HG02885 (cell line): ENCODE measurements at regions not wholly inside any gene's neighbourhood (a gene's known extent, or its start where the extent isn't known, plus 50 kb on each side); places are given as distances from the start of the nearest gene placed in this dataset.

ENCODE experiments used
- ATAC-seq: cut with Tn5 transposase; IDR thresholded peaks from one replicate; pipeline ENCODE4 v1.9.1; 2021; ENCODE audit warnings: mild to moderate bottlenecking; ENCODE audit not compliant: unreplicated experiment, poor library complexity

DNA sequence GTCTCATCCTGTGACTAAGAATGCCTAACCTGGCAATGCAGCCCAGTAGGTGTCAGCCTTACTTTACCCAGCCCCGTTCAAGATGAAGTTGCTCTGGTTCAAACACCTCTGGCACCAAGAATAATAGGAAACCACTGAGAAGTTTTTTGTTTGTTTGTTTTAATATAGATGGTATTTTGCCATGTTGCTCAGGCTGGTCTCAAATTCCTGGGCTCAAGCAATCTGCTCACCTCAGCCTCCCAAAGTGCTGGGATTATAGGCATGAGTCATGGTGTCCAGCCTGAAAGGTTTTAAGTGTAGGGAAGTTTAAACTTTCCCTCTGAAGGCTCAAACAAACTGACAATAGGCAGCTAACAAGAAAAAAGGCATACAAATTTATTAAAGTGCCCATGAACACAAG, 51.2 kb upstream of the ABCC4 start:
- no peak for ATAC-seq

DNA sequence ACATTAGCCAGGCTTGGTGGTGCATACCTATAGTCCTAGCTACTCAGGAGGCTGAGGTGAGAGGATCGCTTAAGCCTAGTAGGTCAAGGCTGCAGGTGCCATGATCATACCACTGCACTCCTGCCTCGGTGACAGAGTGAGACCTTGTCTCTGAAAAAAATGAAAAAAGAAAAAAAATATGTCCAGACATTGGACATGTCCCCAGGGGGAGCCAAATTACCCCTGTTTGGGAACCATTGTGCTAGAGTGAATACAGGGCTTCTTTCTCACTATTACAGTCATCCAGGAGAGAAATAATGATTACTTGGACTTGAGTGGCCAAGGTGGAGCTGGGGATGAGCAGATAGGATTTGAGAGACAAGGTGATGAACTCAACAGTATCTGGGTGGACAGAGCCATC, 52.9 kb upstream of the ABCC4 start:
- ATAC-seq, result no peak

DNA sequence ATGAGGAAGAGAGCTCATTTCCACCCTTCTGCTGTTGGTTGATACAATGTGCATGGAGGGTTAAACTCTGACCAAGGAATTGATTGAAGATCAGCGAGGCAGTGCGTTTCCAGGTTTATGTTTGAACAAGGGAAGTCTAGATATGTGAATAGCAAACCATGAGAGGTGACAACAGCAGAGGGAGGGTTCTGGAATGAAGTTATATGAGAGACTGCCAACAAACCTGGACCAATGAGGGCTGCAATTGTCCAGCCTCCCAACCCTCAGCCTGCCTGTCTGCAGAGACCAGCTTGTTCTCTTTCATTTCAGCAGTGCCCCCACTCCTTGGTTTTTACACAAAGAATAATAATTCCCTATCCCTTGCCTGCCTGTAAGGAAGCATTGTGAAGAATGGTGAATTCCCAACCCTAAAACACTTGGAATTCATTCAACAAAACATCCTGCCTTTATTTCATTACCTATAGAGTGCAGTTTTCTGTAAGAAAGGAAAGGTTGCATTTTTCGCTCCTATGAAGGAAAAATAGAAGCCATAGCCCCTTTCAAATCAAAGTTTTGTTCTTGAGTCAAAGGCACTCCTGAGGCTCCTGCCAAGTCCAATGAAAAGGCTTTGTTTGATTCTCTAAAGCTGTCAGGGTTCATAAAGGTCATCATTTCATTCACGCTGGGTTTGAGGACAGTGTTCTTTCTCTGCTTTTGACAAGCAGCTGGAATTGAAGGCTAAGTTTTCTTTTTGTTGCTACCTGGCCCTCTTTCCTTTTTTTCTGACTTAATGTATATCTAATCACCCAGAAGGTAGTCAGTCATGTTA, 53.6 kb upstream of the ABCC4 start:
- no peak for ATAC-seq

DNA sequence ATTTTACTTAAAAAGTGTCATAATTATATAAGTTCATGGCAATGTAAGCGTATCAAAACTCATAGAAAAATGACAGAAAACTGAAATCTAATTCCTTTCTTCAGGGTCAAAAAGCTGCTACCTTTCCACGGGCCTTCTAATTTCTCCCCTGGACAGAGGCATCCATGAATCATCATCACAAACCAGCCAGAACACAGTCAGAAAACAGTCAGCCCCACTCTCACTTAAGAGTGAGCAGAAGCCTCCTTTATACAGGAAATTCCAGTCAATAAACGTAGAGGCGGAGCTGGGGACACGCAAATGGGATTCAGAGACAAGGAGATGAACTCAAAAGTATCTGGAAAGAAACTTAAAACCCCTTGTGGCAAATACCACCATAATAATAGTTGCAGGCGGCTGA, 54.2 kb upstream of the ABCC4 start:
- no peak for ATAC-seq

DNA sequence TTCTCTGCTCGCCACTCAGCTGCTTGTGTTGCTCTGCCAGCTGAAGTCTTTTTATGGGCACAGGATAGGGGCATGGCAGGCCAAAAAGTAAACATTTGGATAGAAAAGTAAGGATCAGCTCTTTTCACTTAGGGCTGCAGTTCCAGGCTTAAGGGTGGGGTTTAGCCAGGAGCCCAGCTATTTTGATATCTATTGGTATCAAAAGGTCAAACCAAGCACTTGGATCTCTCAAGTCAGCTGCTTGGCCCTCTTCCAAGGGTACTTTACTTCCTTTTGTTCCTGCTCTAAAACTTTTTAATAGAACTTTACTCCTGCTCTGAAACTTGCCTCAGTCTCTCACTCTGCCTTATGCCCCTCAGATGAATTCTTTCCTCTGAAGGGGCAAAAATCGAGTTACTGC, 55.7 kb upstream of the ABCC4 start:
- no peak for ATAC-seq

DNA sequence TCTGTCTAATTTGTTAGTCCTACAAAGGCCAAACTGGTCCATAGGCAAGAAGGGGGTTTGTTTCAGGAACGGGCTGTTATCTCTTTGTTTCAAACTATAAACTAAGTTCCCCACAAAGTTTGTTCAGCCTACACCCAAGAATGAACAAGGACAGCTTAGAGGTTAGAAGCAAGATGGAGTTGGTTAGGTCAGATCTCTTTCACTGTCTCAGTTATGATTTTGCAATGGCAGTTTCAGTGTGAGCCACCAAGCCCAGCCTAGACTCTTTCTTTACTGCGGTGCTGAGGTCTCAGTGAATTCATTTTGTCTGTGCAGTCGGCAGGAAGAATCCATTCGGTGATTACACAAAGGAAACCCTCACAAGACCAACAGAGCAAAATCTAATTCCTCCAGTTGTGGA, 56.6 kb upstream of the ABCC4 start:
- no peak for ATAC-seq

DNA sequence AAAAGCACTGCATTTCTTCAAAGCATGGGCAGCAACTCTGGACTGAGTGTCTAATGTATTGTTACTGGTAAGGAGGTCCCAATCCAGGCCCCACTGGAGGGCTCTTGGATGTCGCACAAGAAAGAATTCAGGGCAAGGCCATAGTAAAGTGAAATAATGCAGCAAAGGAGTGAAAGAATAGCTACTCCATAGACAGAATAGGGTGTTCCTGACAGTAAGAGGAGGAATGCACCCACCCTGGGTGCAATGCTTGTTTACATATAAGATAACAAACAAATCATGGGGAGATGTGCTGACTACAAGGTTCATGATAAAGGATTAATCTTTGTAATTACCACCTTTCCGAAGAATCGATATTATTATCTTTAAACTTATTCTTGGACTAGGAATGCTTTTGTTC, 58.8 kb upstream of the ABCC4 start:
- ATAC-seq, result no peak

DNA sequence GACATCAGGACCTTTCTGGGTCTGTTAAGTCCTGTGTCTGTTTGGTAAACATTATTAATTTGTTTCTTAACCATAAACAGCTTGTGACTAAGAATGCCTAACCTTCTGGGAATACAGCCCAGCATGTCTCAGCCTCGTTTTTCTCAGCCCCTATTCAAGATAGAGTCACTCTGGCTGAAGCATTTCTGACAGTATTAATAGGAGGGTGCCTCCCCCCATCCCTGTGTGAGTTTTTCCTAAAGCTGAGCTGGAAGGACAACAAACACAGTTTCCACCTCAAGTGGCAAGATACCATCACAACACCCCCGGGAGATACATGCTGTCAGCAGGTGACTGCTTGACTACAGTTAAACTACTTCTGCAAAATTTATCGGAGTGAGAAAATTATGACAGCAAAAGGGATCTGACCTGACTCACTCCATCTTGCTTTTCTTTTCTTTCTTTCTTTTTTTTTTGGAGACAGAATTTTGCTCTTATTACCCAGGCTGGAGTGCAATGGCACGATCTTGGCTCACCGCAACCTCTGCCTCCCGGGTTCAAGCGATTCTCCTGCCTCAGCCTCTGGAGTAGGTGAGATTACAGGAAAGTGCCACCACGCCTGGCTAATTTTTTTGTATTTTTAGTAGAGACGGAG, 59.3 kb upstream of the ABCC4 start:
- ATAC-seq, result no peak

DNA sequence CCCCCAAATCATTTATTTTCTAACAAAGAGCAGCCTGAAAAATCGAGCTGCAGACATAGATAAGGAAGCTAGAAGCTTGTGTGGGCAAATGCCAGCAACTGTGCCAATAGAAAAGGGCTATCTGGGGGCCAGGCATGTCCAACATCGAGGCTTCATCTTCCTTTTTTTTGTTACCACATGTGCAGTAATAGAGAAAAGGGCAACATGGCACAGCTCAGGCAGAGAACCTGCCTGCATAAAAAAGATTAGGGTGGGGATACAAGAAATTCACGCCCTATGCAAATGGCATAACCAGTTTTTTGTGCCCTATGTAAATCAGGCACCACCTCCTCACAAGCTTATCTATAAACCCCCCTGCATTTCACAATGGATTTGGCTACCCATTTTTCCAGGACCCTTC, 60.4 kb upstream of the ABCC4 start:
- ATAC-seq, result no peak

DNA sequence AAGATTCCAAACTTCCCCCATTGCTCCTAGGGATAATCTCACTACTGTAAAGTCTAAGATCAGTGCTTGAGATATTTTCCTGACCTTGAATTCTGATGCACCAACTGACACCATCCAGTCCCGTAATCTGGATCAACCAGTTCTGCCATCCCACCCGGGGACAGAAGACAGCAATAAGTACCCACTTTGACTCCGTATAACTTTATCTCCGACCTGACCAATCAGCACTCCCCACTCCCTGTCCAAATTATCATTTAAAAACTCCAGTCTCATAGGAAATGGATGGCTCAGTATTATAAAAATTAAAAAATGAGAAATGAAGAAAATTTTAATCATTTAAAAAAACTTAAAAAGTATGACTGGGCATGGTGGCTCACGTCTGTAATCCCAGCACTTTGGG, 61.4 kb upstream of the ABCC4 start:
- ATAC-seq, result no peak

DNA sequence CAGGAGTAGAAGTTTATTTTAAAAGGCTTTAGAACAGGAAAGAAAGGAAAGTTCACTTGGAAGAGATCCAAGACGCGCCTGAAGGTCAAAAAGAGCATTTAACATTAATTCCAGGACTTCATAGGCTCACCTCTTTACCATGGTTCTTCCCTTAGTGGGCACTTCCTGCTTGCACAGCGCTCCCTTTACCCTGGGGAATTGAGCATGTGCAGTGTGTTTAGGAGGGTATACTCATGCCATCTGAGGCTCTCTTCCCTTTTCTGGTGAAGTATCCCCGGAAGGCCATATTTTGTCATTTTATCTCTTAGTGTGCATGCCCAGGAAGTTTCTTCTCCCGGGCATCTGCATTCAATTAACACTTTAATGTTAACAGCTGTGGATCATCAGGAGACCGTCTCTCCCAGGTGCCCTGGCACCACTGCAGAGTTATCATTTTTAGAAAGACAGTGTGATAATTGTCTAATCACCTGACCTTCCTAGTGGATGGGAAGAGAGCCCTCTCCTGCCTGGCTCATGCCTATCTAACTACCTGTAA, 66.1 kb upstream of the ABCC4 start:
- ATAC-seq, result no peak

DNA sequence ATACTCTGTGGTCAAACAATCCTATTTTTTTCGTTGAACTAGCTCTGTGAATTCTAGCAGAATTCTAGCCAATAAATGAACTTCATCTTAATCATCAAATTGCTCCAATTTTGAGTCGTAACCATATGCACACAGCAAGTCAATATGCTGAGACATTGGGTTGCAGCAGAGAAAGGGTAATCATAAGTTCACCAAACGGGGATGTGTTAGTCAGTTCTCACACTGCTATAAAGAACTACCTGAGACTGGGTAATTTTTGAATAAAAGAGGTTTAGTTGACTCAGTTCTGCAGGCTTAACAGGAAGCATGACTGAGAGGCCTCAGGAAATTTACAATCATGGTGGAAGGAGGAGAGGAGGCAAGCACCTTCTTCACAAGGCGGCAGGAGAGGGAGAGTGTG, 67.7 kb upstream of the ABCC4 start:
- ATAC-seq, result no peak

DNA sequence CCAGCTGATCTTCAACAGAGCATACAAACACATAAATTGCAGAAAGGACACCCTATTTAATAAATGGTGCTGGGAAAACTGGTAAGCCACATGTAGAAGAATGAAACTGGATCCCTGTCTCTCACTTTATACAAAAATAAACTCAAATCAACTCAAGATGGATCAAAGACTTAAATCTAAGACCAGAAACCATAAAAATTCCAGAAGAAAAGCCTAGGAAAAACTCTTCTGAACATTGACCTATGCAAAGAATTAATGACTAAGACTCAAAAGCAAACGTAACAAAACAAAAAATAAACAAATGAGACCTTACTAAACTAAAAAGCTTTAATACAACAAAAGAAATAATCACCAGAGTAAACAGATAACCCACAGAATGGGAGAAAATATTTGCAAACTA, 74.5 kb upstream of the ABCC4 start:
- no peak for ATAC-seq

DNA sequence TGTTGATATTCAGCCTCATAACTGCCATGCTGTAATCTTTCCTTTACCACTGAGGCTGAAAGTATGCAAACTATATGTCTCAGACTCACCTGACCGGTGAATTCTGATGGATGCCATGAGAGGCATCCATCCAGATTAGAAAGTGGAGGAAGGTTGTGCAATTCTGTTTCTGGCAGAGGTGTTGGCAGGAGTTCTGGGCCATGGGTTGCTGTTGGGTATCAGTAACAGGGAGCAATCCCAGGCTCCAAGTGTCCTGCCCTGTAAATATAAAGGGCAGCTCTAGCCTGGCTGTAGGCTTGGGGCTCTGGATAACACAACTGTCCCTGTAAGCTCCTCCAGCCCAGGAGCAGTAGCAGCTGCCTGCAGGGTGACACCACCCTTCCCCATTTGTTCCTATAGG, 77.4 kb upstream of the ABCC4 start:
- ATAC-seq, result no peak

DNA sequence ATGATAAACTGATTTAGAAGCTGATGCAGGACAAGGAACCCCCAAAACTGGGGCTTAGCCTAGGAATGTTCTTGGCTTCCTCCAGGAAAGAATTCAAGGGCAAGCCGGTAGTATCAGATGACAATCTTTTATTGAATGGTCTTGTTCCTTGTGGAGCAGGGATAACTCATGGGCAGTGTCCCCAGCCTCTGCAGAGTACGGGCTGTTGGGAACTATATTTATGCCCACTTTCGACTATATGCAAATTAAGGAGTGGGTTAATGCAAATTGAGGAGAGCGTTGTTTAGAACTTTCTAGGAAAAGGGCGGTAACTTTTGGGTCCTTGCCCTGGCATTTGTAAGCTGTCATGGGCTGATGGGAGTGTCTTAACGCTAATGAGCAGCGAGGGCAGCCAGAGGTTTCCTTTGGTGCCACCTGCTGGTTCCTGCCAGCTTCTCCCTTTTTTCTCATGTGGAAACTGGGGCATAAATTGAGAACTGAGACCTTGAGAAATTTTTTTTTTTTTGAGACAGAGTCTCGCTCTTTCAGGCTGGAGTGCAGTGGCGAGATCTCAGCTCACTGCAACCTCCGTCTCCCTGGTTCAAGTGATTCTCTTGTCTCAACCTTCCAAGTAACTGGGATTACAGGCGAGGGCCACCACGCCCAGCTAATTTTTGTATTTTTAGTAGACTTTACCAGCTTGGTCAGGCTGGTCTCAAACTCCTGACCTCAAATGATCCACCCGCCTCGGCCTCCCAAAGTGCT, 79.4 kb upstream of the ABCC4 start:
- peak; percentile 80 for ATAC-seq

DNA sequence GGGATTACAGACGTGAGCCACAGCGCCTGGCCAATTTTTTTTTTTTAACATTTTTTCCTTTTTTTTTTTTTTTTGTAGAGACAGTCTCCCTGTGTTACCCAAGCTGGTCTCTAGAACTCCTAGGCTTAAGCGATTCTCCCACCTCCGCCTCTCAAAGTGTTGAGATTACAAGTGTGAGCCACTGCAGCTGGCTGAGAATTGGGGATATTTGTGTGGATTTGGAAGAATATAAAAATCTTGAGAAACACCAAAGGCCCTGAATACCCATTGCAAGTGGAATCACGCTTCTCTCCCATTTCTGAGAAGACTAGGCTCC, 79.9 kb upstream of the ABCC4 start:
- no peak for ATAC-seq

DNA sequence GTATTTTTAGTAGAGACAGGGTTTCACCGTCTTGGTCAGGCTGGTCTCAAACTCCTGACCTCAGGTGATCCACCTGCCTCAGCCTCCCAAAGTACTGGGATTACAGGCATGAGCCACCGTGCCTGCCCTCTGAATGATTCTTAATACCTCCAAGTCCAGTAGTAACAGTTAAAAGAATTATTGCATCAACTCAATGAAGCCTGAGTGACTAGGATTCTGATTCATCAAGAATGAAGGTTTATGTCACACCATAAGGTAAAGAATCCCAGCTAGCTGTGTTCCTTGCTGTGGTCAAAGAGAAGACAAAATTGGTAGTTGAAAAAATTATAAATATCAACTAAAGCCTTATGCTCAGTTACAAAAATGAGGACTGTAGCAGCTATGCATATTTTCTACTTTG, 81.2 kb upstream of the ABCC4 start:
- no peak for ATAC-seq

DNA sequence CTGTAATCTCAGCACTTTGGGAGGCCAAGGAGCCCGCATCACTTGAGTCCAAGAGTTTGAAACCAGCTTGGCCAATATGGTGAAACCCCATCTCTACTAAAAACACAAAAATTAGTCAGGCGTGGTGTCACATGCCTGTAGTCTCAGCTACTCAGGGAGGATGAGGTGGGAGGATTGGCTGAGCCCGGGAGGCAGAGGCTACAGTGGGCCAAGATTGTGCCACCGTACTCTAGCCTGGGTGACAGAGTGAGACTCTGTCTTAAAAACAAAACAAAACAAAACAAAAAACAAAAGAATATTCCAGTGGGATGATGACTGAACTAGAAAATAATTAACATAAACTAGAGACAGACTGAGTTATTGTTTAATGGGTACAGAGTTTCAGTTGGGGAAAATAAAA, 81.7 kb upstream of the ABCC4 start:
- no peak for ATAC-seq

DNA sequence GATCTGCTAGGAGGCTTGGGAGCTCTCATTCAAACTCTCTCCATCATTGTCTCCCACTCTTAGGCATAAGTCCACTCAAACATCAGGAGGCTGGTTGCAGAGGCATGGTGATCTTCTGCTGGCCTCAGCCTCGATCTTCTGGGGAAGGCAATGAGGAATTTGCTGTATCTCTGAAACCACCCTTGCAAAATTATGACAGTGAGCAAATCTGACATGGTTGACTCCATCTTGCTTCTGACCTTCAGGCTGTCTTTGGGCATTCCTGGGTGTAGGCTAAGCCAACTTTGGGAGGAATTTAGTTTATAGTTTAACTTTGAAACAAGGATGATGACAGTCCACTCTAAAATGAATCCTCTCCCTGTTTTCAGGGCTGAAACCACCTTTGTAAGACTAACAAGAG, 84.1 kb upstream of the ABCC4 start:
- ATAC-seq, result no peak

DNA sequence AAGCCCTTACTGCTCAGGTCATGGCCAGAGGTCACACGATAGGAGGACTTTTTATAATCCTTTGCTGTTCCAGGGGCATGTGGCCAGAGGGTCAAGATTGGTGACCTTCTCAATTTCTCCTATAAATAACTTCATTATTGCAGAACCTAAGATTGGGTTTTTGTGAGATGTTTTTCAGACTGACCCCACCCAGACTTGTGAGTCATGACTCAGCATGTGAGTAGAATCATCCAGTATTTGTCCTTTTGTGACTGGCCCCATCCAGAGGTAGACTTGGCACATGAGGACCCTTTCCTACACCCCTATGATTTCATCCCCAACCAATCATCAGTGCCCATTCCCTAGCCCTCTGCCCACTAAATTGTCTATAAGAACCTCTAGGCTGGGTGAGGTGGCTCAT, 84.5 kb upstream of the ABCC4 start:
- no peak for ATAC-seq

DNA sequence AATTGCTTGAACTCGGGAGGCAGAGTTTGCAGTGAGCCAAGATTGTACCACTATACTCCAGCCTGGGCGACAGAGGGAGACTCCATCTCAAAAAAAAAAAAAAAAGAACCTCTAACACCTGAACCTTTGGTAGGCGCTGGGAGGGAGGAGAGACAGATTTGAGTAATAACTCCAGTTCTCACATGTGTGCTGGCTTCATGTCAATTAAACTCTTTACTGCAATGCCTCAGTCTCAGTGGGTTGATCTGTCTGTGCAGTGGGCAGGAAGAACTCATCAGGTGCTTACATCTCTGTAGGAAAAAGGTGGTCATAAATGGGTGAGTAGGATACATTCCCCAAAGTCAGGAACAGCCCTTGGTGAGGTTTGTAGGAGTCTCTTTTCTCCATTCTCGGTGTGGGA, 85.1 kb upstream of the ABCC4 start:
- no peak for ATAC-seq
